Ovary (tissue), 7 donors: ENCODE measurements at regions not wholly inside any gene's neighbourhood (a gene's known extent, or its start where the extent isn't known, plus 50 kb on each side); places are given as distances from the start of the nearest gene placed in this dataset.

Experiments used
- DNase-seq, 5 donors: peaks; one replicate each; pipeline ENCODE4 v3.0.0-alpha.2; 2019 to 2020
- H3K27ac ChIP-seq, 2 donors: fragments of 200-600 bp; one replicate each; pipeline versions ENCODE4 v1.5.1 to v1.8.0; 2019 to 2022
- H3K27me3 ChIP-seq: fragments of 200-600 bp; one replicate; pipeline ENCODE4 v1.8.0; 2022
- H3K36me3 ChIP-seq: fragments of 200-600 bp; sonication (generic); one replicate; pipeline ENCODE4 v1.5.1; 2019
- H3K4me1 ChIP-seq: one replicate; pipeline ENCODE4 v1.8.1; 2013; ENCODE audit warnings: mild to moderate bottlenecking, moderate library complexity; ENCODE audit not compliant: insufficient read depth
- H3K4me3 ChIP-seq: fragments of 200-600 bp; sonication (generic); one replicate; pipeline ENCODE4 v1.5.1; 2017
- H3K9me3 ChIP-seq, 2 donors: fragments of 200-600 bp in 1 of 2; sonication (generic) in 1 of 2; one replicate each; pipeline versions ENCODE4 v1.5.1 to v1.8.1; 2013 to 2019; ENCODE audit warnings: mild to moderate bottlenecking in 1 of 2, moderate library complexity in 1 of 2
- CTCF ChIP-seq, 3 donors: fragments of 450-650 bp in 2 of 3; fragments of 200-600 bp in 1 of 3; IDR thresholded peaks; one replicate each; pipeline versions ENCODE4 v1.5.1 to v1.8.0; 2016 to 2022; ENCODE audit warnings: antibody characterized with exemption in 3 of 3, mild to moderate bottlenecking in 1 of 3
- EP300 ChIP-seq: sonication (generic); formaldehyde crosslinking; IDR thresholded peaks from one replicate; pipeline ENCODE4 v1.6.1; 2017; ENCODE audit warnings: antibody characterized with exemption
- POLR2A ChIP-seq: fragments of 450-650 bp; IDR thresholded peaks from one replicate; pipeline ENCODE4 v1.6.1; 2017; ENCODE audit warnings: antibody characterized with exemption, mild to moderate bottlenecking, moderate library complexity
- WGBS, 3 donors: extraction: QIAGEN DNeasy Blood & Tissue Kit in 1 of 3; methylation state at CpG; one replicate each; pipeline versions ENCODE4 v1.1.5 to v1.1.7; 2013 to 2017; 5-methylcytosine and 5-hydroxymethylcytosine counted together
- intact Hi-C, 4 donors: fragments of 100-400 bp; cut with DNase I; formaldehyde crosslinking; loops; one replicate each; pipeline versions ENCODE4 v1.11.0 to v1.15.1; 2022 to 2023
- donor health status: DM: no; HTN: no; CAD: no; lungs with moderate emphysema.
- donor health status: DM: no; HTN: no; CAD: no.
- donor health status: Bipolar disorder and iron deficiency.
- donor health status: DM: no; HTN: no; CAD: no.
- donor health status: DM: yes; HTN: yes; CAD: no.

GRCh38 chr14:46377305-46377704, 274.3 kb downstream of the RPL10L start:
- intact Hi-C loops, result no loop called here
- H3K36me3 ChIP-seq, result no peaks in the 10 kb centered on the region
- no peaks in the 10 kb centered on the region for H3K9me3 ChIP-seq
- WGBS, 3 donors, result 84 to 89% (median 85%) methylated on average over 3 of the region's 3 CpGs
- TF ChIP-seq POLR2A (no peak), EP300 (no peak), CTCF (IDR thresholded peaks at IDR 0.05) (no peak)
- no peak overlapping the region for H3K27ac ChIP-seq
- no peaks in the 10 kb centered on the region for H3K27me3 ChIP-seq
- no peaks in the 10 kb centered on the region for H3K4me1 ChIP-seq
- no peak overlapping the region for H3K4me3 ChIP-seq
- no peak for DNase-seq

- intact Hi-C loops, result no loop called here
- no peak overlapping the region for H3K4me3 ChIP-seq
- no peak overlapping the region for H3K27ac ChIP-seq
- H3K36me3 ChIP-seq, result no peaks in the 10 kb centered on the region
- no peaks in the 10 kb centered on the region for H3K27me3 ChIP-seq
- DNase-seq, result no peak
- H3K9me3 ChIP-seq, result no peaks in the 10 kb centered on the region
- no peaks in the 10 kb centered on the region for H3K4me1 ChIP-seq
- no peak for TF ChIP-seq CTCF (IDR thresholded peaks at IDR 0.05)
- TF ChIP-seq EP300, result no peak
- no peak for TF ChIP-seq POLR2A
These were observed 282.2 kb downstream of the RPL10L start for GRCh38 chr14:46369391-46369790.

- intact Hi-C loops, result no loop called here
- TF ChIP-seq CTCF (IDR thresholded peaks at IDR 0.05) (no peak), POLR2A (no peak), EP300 (no peak)
- Histone ChIP-seq H3K36me3 (no peaks in the 10 kb centered on the region), H3K4me3 (no peak overlapping the region), H3K9me3 (no peaks in the 10 kb centered on the region), H3K27ac (no peak overlapping the region), H3K4me1 (no peaks in the 10 kb centered on the region), H3K27me3 (no peaks in the 10 kb centered on the region)
- DNase-seq, result no peak
- WGBS, 3 donors, result 49 to 67% (median 66%) methylated on average over 3 of the region's 3 CpGs
These were observed 283.3 kb downstream of the RPL10L start for GRCh38 chr14:46368275-46368674.

GRCh38 chr14:46352844-46353243, 298.7 kb downstream of the RPL10L start:
- intact Hi-C loops, result no loop called here
- no peak for DNase-seq
- Histone ChIP-seq H3K27ac (no peak overlapping the region), H3K27me3 (no peaks in the 10 kb centered on the region), H3K36me3 (no peaks in the 10 kb centered on the region), H3K9me3 (no peaks in the 10 kb centered on the region), H3K4me3 (no peak overlapping the region), H3K4me1 (no peaks in the 10 kb centered on the region)
- no peak for TF ChIP-seq POLR2A
- TF ChIP-seq EP300, result no peak
- TF ChIP-seq CTCF (IDR thresholded peaks at IDR 0.05), result no peak
- 77 to 82% (median 80%) methylated on average over 1 of the region's 1 CpG for WGBS, 3 donors
